LNCAP (cell line): ENCODE measurements at regions not wholly inside any gene's neighbourhood (a gene's known extent, or its start where the extent isn't known, plus 50 kb on each side); places are given as distances from the start of the nearest gene placed in this dataset.

Source experiments
- TF ChIP-seq, protein P1 (sequence below): fragments of 450-650 bp; IDR thresholded peaks from 2 replicates; pipeline ENCODE4 v1.5.1; 2017; ENCODE audit warnings: mild to moderate bottlenecking

DNA sequence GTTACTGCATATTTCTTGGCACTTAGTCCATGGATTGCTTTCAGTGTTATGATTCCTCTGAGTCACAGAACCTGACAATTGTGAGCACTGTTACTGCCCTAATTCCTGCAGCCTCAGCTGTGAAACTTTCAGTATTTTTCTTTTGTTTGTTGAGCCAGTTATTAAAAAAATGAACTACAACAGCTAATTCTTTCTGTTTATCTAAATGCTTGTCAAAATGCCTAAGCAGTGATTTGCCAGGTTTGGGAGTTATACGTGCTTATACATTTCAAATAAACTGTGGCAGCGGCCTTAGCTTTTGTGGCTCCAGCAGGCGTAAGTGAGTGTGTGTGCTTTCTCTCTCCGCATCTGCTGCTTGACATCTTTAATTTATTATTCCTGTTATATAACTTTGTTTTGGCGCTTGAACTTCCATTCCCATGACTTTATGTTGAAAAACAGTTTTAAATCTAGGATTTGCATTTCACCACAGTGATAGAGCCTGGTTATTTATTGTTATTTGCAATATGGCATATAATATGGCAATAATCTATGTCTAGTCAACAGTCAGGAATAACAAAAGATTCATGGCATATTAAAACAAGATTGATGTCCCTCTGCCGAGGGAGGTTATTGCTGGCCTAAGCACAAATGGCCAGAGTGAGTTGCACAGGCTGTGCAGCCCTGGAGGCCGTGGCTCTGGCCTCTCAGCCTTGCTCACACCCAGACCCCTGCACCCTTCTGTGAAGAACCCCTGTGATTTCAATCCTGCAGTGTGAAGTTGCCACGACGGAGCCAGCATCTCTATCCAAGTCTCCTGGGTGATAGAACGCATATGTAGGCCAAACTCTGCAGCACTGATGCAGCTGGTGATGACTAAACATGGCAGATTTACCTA, 303.4 kb downstream of the THBS2 start:
- TF ChIP-seq, protein P1, sequence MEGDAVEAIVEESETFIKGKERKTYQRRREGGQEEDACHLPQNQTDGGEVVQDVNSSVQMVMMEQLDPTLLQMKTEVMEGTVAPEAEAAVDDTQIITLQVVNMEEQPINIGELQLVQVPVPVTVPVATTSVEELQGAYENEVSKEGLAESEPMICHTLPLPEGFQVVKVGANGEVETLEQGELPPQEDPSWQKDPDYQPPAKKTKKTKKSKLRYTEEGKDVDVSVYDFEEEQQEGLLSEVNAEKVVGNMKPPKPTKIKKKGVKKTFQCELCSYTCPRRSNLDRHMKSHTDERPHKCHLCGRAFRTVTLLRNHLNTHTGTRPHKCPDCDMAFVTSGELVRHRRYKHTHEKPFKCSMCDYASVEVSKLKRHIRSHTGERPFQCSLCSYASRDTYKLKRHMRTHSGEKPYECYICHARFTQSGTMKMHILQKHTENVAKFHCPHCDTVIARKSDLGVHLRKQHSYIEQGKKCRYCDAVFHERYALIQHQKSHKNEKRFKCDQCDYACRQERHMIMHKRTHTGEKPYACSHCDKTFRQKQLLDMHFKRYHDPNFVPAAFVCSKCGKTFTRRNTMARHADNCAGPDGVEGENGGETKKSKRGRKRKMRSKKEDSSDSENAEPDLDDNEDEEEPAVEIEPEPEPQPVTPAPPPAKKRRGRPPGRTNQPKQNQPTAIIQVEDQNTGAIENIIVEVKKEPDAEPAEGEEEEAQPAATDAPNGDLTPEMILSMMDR = no peak

DNA sequence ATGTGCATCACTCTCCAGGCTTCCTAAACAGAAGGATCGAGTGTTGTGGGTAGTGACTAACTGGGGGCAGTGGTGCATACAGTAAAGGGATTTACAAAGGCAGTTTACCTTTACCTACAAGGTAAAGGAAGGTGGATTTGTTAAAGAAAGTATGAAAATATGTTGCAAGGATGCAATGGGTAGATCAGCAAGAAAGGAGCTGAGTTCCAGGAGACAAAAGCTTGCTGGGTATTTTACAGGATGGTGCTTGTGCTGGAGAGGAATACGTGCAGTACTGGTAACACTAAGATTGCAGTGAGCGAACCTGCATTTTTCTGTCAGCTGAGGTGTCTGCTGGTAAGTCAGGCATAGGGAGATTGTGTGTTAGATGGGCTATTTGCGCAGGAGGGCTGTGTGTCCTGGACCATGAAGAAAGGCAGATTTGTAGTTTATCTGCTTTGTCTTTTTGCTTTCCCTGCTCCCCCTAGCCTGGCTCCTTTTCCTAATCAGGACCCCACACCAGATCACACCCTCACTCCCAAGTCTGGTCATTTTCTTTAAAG, 304.6 kb downstream of the THBS2 start:
- TF ChIP-seq, protein P1 = no peak

DNA sequence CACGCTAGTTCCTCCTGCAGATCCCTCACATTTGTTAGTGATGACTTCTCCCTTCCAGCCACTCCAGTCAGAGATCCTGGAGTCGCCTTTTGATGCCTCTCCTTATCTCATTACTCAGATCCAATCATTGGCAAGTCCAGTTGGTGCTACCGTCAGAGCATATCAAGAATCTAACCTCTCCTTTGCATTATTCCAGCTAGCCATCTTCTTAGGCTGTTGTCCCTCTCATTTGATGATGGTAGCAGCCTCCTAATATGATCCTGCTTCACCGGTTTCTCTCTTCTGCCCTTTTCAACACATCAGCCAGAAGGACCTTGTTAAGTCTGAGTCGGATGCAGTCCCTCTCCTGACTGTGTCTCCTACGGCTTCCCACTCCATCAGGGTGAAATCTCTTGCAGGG, 305.6 kb downstream of the THBS2 start:
- TF ChIP-seq, protein P1 = no peak

DNA sequence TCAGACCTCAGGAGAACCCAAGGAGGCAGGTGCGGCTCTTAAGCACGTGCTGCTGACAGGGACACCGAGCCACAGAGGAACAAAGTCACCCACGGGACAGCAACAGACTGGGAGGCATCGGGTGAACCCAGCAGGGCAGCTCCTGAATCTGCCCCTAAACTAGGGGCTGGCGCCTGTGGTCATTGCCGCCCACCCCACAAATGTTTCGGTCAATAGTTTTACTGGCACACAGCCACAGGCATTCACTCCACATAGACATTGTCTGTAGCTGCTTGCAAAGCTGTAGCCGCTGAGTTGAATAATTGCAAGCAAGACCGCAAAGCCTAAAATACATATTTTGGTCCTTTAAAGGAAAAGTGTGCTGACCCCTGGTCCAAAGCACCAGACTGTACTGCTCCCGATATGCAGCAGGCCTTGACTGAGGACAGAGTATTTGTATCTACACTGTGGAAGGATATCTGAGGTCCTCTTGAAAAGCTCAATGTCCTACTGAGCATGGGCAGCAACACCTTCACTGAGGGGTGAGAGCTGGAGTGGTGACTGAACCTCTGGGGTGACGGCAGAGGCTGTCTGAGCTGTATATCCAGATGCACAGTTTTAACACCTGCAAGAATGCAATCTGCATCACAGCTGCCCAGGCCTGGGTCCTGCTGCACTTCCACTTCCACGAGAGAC, 310.3 kb downstream of the THBS2 start:
- TF ChIP-seq, protein P1 = no peak

DNA sequence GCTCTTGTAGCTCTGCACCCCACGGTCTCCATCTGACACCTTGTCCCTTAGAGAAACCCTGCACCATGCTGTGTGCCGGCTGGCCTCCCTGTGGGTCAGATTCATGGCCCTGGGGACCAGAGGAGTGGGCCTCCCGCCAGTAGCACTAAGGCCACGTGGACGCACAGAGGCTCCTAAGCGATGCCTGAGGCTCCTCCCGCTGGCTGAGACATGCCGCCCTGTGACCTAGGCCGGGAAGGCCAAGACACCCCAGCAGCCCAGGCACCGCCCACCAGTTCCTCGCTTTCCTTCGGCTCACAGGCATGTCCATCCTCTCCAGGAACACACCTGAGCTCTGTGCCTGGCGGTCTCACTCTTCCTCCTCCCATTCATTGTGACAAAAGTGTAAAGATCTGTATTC, 311.0 kb downstream of the THBS2 start:
- TF ChIP-seq, protein P1 = no peak

DNA sequence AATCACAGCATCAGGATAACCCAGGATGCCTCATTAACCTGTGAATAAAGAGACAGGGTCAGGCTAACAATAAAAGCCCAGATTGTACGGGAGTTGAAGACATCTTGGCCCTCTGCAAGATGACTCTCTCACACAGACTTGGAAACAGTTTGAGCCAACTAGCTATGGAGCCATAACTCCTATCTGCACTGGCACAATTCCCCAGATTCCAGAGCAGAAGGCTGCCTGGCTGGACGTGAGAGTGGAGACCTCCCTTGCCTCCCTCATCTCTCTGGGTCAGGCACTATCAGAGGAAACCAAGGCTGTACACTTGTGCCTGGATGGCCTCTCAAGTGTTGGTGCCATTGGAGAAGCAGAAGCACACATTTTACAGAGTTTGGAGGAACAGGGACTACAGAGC, 312.6 kb downstream of the THBS2 start:
- TF ChIP-seq, protein P1 = no peak

DNA sequence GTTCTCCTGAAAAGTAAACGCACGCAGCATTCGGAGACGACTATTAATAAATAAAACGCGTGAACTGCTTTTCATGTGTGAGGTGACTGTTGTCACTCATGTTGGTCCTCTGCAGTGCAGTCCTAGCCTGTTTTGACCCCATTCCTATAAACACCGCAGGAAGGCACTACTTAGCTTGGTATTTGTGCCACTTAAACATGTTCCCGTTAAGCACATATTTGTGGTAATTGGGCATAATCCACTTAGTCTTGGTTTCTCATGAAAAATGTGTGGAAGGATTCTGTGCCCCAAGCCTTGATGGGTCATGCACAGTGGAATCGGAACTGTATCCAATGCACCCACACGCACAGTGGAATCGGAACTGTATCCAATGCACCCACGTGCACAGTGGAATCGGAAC, 313.9 kb downstream of the THBS2 start:
- TF ChIP-seq, protein P1 = no peak
